DOHH2 (cell line): ENCODE measurements at regions not wholly inside any gene's neighbourhood (a gene's known extent, or its start where the extent isn't known, plus 50 kb on each side); places are given as distances from the start of the nearest gene placed in this dataset.

Experiments
- H3F3A ChIP-seq: fragments of 200-600 bp; sonication (generic), shearing (Covaris generic); 2 replicates; pipeline ENCODE4 v1.6.0; 2016; ENCODE audit warnings: antibody characterized with exemption, mild to moderate bottlenecking; ENCODE audit not compliant: control insufficient read depth, insufficient read depth
- H3K27ac ChIP-seq: fragments of 200-600 bp; sonication (generic); 2 replicates; pipeline ENCODE4 v1.5.1; 2014; ENCODE audit warnings: low read depth, mild to moderate bottlenecking, low read length, moderate library complexity
- H3K27me3 ChIP-seq: fragments of 200-600 bp; sonication (generic); 2 replicates; pipeline ENCODE4 v1.6.1; 2014; ENCODE audit warnings: mild to moderate bottlenecking, low read length, mixed read lengths; ENCODE audit not compliant: control insufficient read depth
- H3K36me3 ChIP-seq: fragments of 200-600 bp; sonication (generic); 2 replicates; pipeline ENCODE4 v1.6.1; 2014; ENCODE audit warnings: mild to moderate bottlenecking, low read length, moderate library complexity, mixed read lengths; ENCODE audit not compliant: control insufficient read depth
- H3K4me1 ChIP-seq: fragments of 200-600 bp; sonication (generic); 2 replicates; pipeline ENCODE4 v1.6.1; 2014; ENCODE audit warnings: mild to moderate bottlenecking, low read length, mixed read lengths; ENCODE audit not compliant: control insufficient read depth
- H3K4me2 ChIP-seq: fragments of 200-600 bp; sonication (generic); 2 replicates; pipeline ENCODE4 v1.6.0; 2014; ENCODE audit warnings: mild to moderate bottlenecking, low read length, moderate library complexity
- H3K4me3 ChIP-seq: fragments of 200-600 bp; sonication (generic); 2 replicates; pipeline ENCODE4 v1.5.1; 2014; ENCODE audit warnings: mild to moderate bottlenecking, low read length, mixed read lengths
- H3K79me2 ChIP-seq: fragments of 200-600 bp; sonication (generic); 2 replicates; pipeline ENCODE4 v1.6.1; 2014; ENCODE audit warnings: mild to moderate bottlenecking, low read length, mixed read lengths; ENCODE audit not compliant: control insufficient read depth
- H3K9me2 ChIP-seq: fragments of 200-600 bp; sonication (generic); replicated peaks from 2 replicates; pipeline ENCODE4 v1.6.1; 2014; ENCODE audit warnings: mild to moderate bottlenecking, low read length, mixed read lengths; ENCODE audit not compliant: control insufficient read depth
- H3K9me3 ChIP-seq: fragments of 200-600 bp; sonication (generic); 2 replicates; pipeline ENCODE4 v1.6.1; 2014; ENCODE audit warnings: antibody characterized with exemption, low read length, mixed read lengths; ENCODE audit not compliant: control insufficient read depth, insufficient read depth
- H4K20me1 ChIP-seq: fragments of 200-600 bp; sonication (generic); 2 replicates; pipeline ENCODE4 v1.6.0; 2014; ENCODE audit warnings: low read depth, mild to moderate bottlenecking, antibody characterized with exemption, low read length, moderate library complexity; ENCODE audit not compliant: control insufficient read depth, insufficient read depth
- EZH2phosphoT487 ChIP-seq: fragments of 200-600 bp; sonication (generic); IDR thresholded peaks from 2 replicates; pipeline ENCODE4 v1.6.1; 2017; ENCODE audit warnings: borderline replicate concordance, mild to moderate bottlenecking, antibody characterized with exemption, low read length, moderate library complexity, mixed read lengths
- TF ChIP-seq, protein P1 (sequence below): fragments of 200-600 bp; sonication (generic); IDR thresholded peaks from one replicate; pipeline ENCODE4 v1.5.1; 2014; ENCODE audit warnings: antibody characterized with exemption, mild to moderate bottlenecking, low read depth, low read length; ENCODE audit not compliant: poor library complexity, severe bottlenecking

DNA sequence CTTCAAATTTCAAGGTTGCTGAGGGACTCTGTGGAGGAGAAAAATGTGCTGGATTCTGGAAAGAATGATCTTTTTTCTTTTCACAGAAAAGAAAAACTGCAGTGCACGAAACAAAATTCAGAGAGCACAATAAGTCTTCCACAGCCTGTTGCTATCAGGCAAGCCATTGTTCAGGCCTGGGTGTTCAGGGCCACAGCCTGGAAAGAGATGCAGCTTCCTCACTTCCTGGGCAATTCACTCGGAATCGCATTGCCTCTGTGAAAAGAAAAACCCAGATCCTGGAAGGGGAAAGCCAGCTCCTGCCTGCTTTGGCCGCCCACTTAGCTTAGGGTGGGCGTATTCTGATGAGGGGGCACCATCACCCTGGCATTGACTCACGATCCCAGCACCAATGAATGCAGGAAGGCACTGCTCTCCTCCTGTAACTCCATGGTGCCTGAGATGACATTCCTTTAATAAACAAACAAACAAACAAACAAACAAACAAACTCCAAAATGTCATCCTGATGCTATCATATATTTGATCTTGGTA lies 863.9 kb downstream of the BCL11B start:
- H3K9me3 ChIP-seq, result no peaks in the 10 kb centered on the region
- no peaks in the 10 kb centered on the region for H3K9me2 ChIP-seq
- H3K79me2 ChIP-seq, result no peaks in the 10 kb centered on the region
- H4K20me1 ChIP-seq, result no peaks in the 10 kb centered on the region
- no peak overlapping the region for H3K27ac ChIP-seq
- H3K4me2 ChIP-seq, result no peak overlapping the region
- no peaks in the 10 kb centered on the region for H3K4me1 ChIP-seq
- H3K36me3 ChIP-seq, result no peaks in the 10 kb centered on the region
- TF ChIP-seq, protein P1, sequence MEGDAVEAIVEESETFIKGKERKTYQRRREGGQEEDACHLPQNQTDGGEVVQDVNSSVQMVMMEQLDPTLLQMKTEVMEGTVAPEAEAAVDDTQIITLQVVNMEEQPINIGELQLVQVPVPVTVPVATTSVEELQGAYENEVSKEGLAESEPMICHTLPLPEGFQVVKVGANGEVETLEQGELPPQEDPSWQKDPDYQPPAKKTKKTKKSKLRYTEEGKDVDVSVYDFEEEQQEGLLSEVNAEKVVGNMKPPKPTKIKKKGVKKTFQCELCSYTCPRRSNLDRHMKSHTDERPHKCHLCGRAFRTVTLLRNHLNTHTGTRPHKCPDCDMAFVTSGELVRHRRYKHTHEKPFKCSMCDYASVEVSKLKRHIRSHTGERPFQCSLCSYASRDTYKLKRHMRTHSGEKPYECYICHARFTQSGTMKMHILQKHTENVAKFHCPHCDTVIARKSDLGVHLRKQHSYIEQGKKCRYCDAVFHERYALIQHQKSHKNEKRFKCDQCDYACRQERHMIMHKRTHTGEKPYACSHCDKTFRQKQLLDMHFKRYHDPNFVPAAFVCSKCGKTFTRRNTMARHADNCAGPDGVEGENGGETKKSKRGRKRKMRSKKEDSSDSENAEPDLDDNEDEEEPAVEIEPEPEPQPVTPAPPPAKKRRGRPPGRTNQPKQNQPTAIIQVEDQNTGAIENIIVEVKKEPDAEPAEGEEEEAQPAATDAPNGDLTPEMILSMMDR, result no peak
- no peak for TF ChIP-seq EZH2phosphoT487
- no peak overlapping the region for H3K4me3 ChIP-seq
- H3F3A ChIP-seq, result no peaks in the 10 kb centered on the region
- no peaks in the 10 kb centered on the region for H3K27me3 ChIP-seq

GRCh38 chr14:98408713-98409112 lies 863.3 kb downstream of the BCL11B start:
- Histone ChIP-seq H3K79me2 (no peaks in the 10 kb centered on the region), H4K20me1 (no peaks in the 10 kb centered on the region), H3K9me3 (no peaks in the 10 kb centered on the region), H3K4me1 (no peaks in the 10 kb centered on the region), H3K36me3 (no peaks in the 10 kb centered on the region), H3K4me2 (no peak overlapping the region), H3K27me3 (no peaks in the 10 kb centered on the region), H3K27ac (no peak overlapping the region), H3K4me3 (no peak overlapping the region), H3K9me2 (no peaks in the 10 kb centered on the region), H3F3A (no peaks in the 10 kb centered on the region)
- no peak for TF ChIP-seq EZH2phosphoT487
- TF ChIP-seq, protein P1, result no peak

DNA sequence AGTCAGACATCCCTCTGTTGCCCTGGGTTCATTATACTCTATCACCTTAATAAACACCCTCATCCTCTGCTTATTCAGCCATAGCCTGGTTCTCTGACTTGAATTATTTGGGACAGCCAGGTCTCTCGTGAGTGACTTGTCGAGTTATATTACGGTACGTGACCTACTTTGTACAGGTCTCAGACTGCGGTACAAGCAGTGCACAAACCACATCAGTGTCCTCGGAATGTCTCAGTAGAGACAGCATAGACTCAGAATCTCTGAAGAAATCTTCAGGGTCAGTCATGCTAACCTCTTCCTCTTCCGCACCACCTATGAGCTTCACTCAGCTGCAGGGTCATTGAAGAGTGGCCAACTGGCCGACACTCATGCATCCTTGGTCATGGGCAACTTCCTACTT lies 860.8 kb downstream of the BCL11B start:
- Histone ChIP-seq H3K4me2 (no peak overlapping the region), H3K4me1 (no peaks in the 10 kb centered on the region), H3K36me3 (no peaks in the 10 kb centered on the region), H3K27ac (no peak overlapping the region), H3K9me2 (no peaks in the 10 kb centered on the region), H3K79me2 (no peaks in the 10 kb centered on the region), H3K27me3 (no peaks in the 10 kb centered on the region), H3F3A (no peaks in the 10 kb centered on the region), H3K4me3 (no peak overlapping the region), H3K9me3 (no peaks in the 10 kb centered on the region), H4K20me1 (no peaks in the 10 kb centered on the region)
- no peak for TF ChIP-seq EZH2phosphoT487

DNA sequence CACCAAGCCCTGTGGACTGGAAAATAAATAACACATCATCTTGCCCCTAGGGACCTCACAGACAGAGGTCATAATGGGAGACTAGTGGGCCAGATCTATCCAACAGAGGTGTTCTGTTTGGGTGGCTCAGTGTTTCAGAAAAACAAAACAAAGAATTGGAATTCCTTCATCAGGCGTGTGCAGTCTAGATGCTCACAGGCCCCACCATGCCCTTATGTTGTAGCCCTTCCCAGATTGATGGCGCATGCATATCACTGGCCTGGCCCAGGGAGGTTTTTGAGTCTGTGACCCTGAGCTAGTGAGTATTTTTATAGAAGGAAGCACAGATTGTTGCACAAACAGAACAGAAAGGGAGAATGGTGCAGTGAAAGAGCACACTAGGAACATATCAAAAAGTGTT lies 859.6 kb downstream of the BCL11B start:
- TF ChIP-seq EZH2phosphoT487, result no peak
- TF ChIP-seq, protein P1, result no peak
- no peak overlapping the region for H3K4me2 ChIP-seq
- H3K79me2 ChIP-seq, result no peaks in the 10 kb centered on the region
- H3K27me3 ChIP-seq, result no peaks in the 10 kb centered on the region
- H3K4me1 ChIP-seq, result no peaks in the 10 kb centered on the region
- H3K4me3 ChIP-seq, result no peak overlapping the region
- no peaks in the 10 kb centered on the region for H3F3A ChIP-seq
- H3K36me3 ChIP-seq, result no peaks in the 10 kb centered on the region
- H3K9me3 ChIP-seq, result no peaks in the 10 kb centered on the region
- no peaks in the 10 kb centered on the region for H4K20me1 ChIP-seq
- H3K9me2 ChIP-seq, result no peaks in the 10 kb centered on the region
- H3K27ac ChIP-seq, result no peak overlapping the region
